ENCODE measurements at regions not wholly inside any gene's neighbourhood (a gene's known extent, or its start where the extent isn't known, plus 50 kb on each side); places are given as distances from the start of the nearest gene placed in this dataset.

GRCh38 chr3:13209634-13209997, 136.4 kb upstream of the IQSEC1 start:
- TF ChIP-seq CTCF (IDR thresholded peaks at IDR 0.05) (no peak), EP300 (IDR thresholded peaks at IDR 0.05) (no peak), POLR2A (IDR thresholded peaks at IDR 0.05) (no peak)

Data from gastroesophageal sphincter (tissue), 3 donors.